HG03565 (cell line): ENCODE measurements at regions not wholly inside any gene's neighbourhood (a gene's known extent, or its start where the extent isn't known, plus 50 kb on each side); places are given as distances from the start of the nearest gene placed in this dataset.
"Not testable (repeated sequence)": the region's sequence is repeated elsewhere in the genome, so short reads cannot be mapped to it uniquely, and the experiment has no call there.

Experiments
- ATAC-seq: cut with Tn5 transposase; IDR thresholded peaks from one replicate; pipeline ENCODE4 v1.9.1; 2021; ENCODE audit warnings: mild to moderate bottlenecking, moderate library complexity; ENCODE audit not compliant: unreplicated experiment

DNA sequence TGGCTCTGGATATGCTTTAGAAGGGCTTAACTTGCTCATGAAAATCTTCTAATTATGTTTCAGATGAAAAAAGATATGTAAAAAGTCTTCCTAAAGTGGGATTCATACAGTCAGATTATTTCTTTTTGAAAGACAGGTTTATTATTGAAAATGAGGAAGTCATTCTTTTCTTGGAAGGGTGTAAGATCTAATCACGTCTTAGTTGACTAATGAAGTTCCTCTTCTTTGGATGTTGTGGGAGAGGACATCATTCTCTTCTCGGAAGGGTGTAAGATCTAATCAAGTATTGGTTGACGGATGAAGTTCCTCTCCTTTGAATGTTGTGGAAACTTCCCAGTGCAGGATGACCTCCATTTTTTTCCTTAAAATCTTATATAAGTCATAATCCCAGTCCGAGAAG, 74.9 kb downstream of the ALG10 start:
- no peak for ATAC-seq

DNA sequence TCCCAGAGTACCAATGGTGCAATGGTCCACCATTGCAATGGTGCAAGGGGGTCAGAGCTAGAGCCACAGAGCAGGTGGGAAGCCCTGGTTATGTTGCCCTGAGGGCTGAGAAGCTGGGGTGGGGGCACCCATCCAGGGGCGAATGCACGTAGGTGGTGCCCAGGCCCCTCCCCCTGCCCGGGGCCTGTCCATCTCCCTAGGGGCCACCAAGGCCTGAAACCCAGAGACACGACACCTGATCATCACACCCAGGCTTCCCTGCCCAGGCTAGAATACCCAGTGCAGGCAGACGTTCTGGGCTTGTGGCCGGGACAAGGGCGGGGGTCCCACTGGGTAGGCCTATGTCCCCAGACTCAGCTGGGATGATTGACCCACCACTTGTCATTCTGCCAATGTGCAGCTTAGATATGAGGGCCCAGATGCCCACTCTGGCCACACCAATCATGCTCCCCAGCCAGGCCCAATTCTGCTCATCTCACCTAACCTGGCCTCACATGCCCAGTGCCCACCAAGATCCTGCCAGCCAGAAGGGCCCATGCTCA, 83.2 kb downstream of the ALG10 start:
- no peak for ATAC-seq

DNA sequence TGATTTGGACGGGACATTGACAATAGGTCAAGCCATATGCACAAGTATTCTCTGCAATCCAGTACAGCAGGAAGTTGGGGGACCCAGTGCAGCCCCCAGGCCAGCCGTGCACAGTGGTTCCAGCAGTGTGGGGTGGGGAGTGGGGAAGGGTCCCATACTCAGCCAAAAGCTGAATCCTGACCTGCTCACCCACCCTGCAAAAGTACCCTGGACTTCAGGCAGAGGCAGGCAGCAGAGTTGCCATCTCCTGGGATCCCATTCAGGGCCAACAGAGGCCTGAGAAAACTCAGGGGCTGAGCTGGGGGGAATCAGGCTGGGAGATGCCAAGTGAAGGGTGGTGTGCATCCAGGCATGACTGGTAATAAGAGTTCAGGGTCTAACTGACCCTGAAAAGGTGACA, 83.9 kb downstream of the ALG10 start:
- no peak for ATAC-seq

DNA sequence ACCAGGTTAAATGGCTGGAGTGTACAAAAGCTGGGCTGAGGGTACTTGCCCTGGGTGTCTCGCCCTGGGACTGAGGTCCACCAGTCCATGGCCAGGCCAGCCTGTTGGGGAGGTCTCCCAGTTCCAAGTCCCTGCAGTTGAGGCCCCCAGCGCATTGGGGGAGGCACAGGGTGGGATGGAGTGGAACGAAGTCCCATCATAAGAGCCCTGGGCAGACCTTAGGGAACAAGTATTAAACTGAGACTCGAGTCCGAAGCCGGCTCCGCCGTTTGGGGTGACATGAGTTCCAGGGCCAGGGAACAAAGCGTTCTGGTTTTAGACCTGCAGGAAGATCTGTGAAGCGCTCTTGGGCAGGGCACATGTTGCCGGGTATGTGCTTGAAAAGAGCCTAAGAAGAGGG, 84.7 kb downstream of the ALG10 start:
- ATAC-seq, result no peak

DNA sequence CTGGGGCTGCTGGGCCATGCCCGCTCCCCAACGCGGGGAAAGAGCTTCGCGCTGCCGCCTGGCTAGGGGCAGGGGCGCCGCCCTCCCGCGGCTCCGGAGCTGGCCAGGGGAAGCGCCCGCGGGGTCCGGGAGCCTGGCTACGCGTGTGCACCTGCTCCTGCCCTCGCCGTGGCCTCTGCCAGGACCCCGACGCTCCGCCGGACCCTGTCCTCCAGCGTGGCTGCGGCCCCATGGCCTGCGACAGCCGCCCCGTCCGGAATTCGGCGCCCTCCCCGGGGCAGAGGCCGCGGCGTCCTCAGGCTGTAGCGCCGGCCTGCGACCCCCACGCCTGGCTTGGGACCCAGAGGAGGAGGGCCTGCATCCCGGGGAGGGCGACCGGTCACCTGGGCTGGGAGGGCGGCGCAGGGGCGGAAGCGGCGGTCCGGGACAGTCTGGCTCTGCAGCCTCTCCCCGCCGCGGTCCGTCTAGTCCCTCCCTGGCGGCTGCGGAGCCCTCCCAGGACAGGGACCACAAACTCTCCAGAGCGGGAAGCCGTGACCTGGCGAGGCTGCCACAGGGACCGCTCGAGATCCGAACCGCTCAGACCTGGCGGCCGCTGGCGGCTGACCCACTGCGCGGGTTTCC, 85.6 kb downstream of the ALG10 start:
- no peak for ATAC-seq

DNA sequence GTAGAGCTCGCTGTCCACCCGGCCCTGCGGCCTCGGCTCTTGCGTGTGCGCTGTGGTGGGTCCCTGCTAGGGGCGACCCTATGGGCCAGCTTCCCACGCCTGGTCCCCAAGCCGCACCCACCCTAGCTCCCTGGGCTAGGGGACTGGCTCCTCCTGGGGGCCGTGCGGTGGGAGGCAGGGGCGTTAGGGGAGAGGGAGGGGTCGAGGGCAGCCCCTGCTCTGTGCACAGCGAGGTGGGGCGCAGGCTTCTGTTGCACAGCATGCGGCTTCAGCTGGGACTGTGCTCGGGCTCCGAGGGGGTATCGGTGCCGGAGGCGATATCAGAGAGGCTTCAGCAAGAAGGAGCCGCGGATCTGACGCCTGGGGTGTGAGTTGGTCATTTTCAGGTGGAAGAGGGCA, 86.1 kb downstream of the ALG10 start:
- no peak for ATAC-seq

DNA sequence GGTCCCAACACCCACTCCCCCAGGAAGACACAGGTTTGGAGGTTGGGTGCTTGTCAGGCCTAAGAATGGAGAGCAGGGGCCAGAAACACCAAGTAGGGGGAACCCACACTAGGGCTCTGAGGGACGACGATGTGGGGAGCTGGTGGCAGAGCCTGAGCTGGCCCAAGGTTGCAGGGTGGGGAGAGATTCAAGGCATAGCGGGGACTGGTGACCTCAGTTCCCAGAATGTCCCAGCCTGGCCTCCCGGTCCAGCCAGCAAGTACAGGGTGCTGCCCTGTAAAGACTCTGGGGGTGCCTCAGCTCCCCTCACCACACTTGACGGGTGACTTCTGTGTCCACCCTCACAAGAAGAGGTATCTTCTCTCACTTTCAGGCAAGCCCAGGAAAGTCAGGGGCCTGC, 86.7 kb downstream of the ALG10 start:
- ATAC-seq, result no peak

DNA sequence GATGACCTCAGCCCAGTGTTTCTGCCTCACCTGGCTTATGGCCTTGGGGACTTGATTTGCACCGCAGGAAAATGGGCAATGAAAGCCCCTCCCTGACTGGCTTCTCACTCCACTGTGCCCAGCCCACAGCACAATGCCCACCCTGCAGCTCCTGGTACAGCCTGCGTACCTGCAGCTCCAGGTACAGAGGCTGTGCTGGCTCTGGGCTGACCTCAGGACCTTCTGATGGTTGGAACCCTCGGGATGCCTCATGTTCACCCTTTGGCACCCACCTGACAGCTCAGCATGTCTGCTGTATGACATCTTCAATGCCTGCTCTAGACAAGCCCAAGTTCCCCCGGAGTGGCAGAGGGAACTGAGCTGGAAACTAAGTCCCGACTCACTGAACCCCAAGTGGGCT, 87.1 kb downstream of the ALG10 start:
- ATAC-seq, result no peak

DNA sequence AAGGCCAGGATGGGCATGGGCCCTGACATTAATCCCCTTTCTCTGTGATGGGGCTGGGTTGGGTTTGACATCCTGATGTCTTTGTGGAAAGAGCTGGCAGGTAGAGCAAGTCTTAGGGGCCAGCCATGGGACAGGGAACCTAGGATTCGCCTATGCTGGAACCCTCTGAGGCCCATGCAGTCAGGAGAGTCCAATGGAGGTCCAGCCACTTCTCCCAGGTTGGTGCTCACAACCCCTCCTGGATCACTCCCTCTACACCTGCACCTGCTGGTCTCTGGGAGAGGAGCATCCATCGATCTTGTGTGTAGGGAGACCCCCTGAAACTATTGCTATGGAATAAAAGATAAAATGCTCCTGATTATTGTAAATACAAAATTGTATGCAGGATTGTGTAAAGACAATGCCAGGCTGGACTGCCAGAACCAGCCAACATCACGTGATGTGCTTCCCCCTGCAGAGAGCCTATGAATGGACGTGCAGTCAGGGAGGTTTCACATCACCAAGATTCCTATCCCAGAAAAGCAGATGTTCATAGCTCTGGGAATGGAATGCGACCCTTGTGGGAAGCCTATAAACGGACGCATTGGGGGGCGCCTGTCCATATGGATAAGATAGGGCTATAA, 87.7 kb downstream of the ALG10 start:
- ATAC-seq, result not testable (repeated sequence)

DNA sequence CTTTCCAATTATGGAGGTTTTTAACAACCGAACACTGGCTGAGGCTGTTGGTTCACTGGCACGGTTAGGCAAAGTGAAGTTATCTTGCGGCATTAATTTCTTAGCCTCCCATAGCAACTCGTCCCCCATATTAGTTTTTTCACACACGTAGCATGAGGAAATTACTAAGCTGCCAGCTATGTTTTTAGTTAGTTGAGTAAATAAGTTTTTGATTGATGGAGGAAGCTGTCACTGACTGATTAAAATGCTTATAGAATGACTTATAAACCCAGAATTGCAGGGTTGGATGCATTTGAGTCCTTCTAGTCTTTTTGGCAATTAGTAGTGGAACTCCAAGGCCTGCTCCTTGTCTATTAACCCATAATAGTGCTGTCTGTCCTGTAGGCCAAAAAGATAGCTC, 97.1 kb downstream of the ALG10 start:
- no peak for ATAC-seq

DNA sequence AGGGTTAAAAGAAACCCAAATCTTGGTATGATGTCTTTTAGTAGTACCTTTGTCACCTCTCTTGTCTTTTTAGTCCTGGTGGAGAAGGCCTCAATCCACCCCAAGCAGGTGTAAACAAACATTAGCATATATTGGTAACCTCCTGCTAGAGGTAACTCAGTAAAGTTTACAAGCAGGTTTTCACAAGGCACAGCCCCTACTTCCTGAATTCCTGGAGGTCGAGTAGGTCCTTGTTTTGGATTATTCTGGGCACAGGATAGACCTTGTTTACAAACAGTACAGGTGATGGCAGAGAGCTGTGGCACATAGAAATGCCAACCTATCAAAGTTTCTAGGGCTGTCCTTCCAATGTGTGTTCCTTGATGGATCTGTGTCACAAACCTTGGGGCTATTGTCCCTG, 99.1 kb downstream of the ALG10 start:
- ATAC-seq, result no peak

DNA sequence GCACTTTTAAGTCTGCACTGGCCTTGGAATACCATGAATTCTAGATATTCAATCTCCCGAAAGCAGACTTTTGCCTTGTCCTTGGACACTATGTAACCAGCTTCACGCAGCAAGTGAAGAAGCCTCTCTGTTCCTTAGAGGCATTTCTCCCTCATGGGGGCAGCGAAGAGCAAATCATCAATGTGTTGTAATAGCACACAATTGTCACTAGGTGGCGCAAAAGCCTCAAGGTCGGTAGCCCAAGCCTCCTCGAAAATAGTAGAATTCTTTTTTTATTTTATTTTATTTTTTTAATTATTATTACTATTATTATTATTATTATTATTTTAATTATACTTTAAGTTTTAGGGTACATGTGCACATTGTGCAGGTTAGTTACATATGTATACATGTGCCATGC, 100.8 kb downstream of the ALG10 start:
- ATAC-seq, result peak; percentile 67

DNA sequence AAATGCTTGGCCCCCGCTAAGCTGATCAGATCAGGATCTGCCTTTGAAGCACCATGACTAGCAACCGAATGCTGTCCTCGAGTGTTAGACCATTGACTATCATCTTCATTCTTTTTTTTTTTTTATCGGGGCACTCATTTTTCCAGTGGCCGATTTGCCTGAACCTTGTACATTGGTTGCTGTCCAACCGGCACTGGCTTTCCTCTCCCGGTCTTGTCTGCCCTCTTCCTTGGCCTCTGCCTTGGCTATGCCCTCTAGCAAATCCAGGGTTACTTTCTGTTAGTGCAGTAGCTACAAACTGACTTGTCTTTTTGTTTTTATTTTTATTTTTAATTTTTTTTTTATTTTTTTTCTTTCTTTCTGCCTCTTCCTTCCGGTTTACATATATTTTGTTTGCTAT, 102.3 kb downstream of the ALG10 start:
- ATAC-seq, result no peak

DNA sequence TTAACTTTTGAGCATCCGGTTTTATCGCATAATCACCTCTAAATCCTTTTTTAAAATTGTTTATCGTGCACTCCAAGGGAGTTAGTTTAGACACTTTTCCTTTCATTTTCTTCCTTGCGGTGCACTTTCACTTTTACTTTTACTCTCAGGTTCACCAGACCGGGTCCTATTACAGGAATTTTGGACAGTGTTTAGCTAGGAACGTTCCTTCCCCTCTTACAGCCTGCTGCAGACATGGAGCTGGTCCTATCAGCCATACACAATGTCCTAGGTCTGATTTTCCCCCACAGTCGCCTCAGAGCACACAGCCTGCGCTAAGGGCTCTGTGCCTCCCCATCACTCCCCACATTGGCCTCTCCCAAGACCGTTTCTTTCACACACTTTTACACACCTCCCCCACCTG, 103.9 kb downstream of the ALG10 start:
- ATAC-seq, result no peak

DNA sequence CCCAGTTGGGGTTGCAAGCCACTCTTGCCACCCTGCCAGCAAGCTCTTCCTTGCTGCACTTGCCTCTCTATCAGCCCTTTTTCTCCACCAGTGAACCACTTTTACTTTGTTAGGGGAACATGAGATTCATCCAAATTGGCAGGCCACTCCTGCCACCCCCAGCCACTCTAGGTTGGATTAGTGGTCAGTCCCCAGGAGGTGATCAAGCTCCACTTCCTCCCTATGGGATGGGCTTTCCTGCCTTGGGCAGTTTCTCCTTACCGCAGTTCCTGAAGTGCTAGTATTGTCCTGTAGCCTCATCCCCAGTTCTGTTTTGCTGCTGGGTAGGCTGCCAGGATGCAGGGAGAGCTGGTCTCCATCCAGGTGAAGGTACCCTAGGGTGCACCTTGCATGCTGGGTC, 104.5 kb downstream of the ALG10 start:
- no peak for ATAC-seq

DNA sequence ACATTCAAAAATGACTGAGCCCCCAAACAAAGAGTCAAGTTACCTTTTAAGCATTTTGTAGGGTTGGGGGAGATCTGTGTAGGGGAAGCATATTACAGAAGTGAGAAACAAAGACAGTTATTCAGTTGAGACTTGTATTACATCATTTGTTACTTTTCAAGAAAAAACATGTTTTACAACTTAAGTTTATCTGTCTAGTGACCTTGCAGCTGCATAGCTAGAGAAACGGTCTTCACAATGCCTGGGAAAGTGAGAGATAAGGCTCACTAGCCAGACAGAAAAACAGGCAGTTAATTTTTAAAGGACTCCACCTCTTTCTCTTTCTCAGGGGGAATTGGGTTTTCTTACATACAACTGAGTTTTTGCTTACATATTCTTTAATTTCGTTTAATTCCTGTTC, 105.1 kb downstream of the ALG10 start:
- not testable (repeated sequence) for ATAC-seq

DNA sequence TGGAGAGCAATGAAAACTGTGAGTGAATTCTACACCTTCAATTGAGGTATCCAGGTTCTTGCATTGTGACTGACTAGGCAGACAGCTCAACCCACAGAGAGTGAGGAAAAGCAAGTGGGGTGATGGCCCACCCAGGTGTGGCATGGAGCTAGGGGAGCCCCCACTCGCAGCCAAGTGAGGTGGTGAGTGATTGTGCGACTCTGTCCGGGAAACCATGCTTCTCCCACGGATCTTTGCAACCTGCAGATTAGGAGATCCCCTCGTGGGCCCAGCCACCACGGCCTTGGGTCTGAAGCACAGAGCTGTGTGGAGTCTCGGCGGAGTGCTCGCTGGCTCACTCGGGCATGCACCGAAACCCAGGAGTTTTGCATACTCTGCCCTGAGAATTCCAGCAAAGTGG, 120.1 kb downstream of the ALG10 start:
- no peak for ATAC-seq

DNA sequence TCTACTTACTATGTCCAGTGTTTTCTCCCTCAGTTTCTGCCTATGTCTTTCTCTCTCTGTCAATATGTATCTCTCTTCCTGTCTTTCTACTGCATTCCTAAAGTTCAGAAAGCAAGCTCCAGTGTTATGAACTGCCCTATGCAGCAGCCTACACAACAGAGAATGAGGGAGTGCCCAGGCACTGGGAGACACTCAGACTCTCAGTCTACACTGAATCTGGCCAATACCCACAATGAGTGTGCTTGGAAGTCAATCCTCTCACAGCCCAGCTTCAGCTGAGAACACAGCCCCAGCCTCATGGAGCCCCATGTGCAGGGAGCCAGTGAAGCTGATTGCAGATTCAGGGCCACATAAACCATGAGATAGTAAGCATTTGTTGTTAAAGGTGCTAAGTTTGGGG, 128.7 kb downstream of the ALG10 start:
- ATAC-seq, result no peak

DNA sequence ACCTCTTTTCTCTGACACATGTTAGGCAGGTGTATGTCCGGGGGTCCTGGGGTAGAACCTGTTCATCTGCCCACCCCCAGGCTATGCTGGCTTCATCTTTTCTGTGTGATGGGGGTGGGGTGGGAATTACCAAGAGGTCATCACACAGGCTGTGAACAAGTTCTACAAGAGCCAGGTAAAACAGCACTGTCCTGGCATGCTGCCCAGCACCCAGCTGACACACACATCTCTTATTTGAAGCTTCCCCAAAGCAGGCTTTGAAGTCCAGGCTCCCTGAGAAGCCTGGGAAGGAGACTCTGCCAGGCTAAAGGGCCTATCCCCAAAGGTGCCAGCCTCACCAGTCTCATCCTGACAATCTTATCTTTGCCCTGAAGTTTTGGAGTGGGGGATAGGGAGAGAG, 141.1 kb downstream of the ALG10 start:
- ATAC-seq, result no peak

DNA sequence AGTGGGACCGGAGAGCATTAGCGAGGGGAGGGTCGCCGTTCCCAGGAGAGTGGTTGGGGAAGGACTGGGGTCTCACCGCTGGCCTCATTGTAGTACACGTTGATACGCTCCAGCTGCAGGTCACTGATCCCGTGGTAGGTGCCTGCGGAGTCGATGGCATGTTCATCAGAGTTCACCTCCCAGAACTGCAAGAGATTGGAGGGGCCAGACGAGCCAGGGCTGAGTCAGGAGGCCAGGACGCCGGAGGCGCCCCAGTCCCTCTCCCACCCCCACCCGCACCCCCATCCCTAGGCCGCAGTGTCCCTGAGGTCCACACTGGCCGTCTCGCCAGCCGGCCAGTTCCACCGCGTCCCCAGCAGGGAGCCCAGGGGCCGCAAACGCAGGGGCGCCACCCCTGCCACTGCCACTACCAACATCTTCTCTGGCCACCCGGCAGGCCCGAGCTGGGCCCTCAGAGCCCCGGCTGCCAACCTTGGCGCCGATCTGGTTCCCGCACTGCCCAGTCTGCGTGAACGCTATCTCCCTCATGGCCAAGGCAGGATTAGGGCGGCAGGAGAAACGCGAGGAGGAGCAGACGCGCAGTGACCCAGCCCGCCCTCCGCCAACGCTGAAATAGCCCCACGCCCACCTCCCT, 144.2 kb downstream of the ALG10 start:
- ATAC-seq, result no peak

DNA sequence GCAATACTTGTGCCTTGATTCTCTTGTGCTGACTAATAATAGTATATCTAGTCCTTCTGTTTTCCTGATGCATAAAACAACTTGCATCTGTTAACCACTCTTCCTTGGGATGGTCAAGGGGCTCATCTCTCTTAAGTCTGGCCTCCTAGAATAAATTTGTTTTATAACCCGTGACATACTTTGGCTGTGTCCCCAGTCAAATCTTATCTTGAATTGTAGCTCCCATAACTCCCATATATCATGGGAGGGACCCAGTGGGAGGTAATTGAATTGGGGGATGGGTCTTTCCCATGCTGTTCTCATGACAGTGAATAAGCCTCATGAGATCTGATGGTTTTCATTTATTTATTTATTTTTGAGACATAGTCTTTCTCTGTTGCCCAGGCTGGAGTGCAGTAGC, 146.2 kb downstream of the ALG10 start:
- not testable (repeated sequence) for ATAC-seq

DNA sequence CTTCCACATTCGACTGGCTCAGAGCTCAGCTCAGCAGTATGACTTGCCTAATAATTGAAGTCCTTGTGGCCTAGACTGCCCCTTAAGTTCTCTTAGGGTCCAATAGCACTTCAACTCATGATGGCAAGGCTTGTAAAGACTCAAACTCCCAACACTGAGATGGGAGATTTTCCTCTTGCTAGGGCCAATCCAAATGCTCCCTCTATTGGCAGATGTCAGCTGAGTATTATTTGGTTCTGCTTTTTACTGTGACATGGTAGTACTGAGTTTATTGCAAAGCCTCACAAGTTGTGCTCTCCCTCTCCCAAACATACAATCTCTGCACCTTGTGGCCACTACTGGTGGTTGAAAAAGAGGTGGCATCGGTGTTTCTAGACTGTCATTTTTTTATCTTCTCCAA, 164.2 kb downstream of the ALG10 start:
- ATAC-seq, result no peak
